B cell (primary cell): ENCODE measurements at regions not wholly inside any gene's neighbourhood (a gene's known extent, or its start where the extent isn't known, plus 50 kb on each side); places are given as distances from the start of the nearest gene placed in this dataset.

Experiments
- ATAC-seq: fragments of 200-7000 bp; cut with Tn5 transposase; one replicate; pipeline ENCODE4 v1.10.0; 2021; ENCODE audit warnings: low read depth, mild to moderate bottlenecking, moderate number of reproducible peaks, moderate library complexity
- CTCF ChIA-PET: fragments of 350-600 bp; sonication (Branson Sonifier 250); formaldehyde crosslinking; loops from one replicate; lab custom pipeline; 2021; ENCODE audit warnings: antibody characterized with exemption, inconsistent platforms; lab: Charles Lee
- POLR2A ChIA-PET: fragments of 350-600 bp; sonication (Branson Sonifier 250); formaldehyde crosslinking; loops from one replicate; lab custom pipeline; 2021; ENCODE audit warnings: antibody characterized with exemption; lab: Charles Lee
- DNase-seq: peaks from one replicate; pipeline ENCODE4 v3.0.0; 2013
- H2AFZ ChIP-seq: 2 replicates; pipeline ENCODE4 v1.6.1; 2012; ENCODE audit warnings: mild to moderate bottlenecking, low read depth, low read length; ENCODE audit not compliant: insufficient read depth, poor library complexity, severe bottlenecking
- H3K27ac ChIP-seq, 2 donors: 1 replicate in 1 of 2; 2 replicates in 1 of 2; pipeline ENCODE4 v1.5.1; 2012 to 2013; ENCODE audit warnings: low read length in 2 of 2, mild to moderate bottlenecking in 2 of 2, moderate library complexity in 1 of 2
- H3K27me3 ChIP-seq, 4 experiments: fragments of 200-600 bp in 1 of 4; sonication (generic) in 1 of 4; replicated peaks in 1 of 4; 1 replicate in 2 of 4; 2 replicates in 2 of 4; pipeline versions ENCODE4 v1.6.1 to v1.7.0; 2013 to 2016; ENCODE audit warnings: low read length in 3 of 4, mild to moderate bottlenecking in 2 of 4, mixed read lengths in 1 of 4, moderate library complexity in 1 of 4; ENCODE audit not compliant: insufficient read depth in 4 of 4, control insufficient read depth in 3 of 4; ENCODE audit errors: control extremely low read depth in 1 of 4
- H3K36me3 ChIP-seq, 2 experiments: replicated peaks in 1 of 2; 1 replicate in 1 of 2; 2 replicates in 1 of 2; pipeline versions ENCODE4 v1.6.1 to v1.7.1; 2013; ENCODE audit warnings: low read length in 1 of 2; ENCODE audit not compliant: insufficient read depth in 2 of 2, control insufficient read depth in 1 of 2; ENCODE audit errors: control extremely low read depth in 1 of 2, extremely low read depth in 1 of 2
- H3K4me1 ChIP-seq, 2 donors: fragments of 200-600 bp in 1 of 2; sonication (generic) in 1 of 2; 1 replicate in 1 of 2; 2 replicates in 1 of 2; pipeline versions ENCODE4 v1.5.1 to v1.6.1; 2013 to 2017; ENCODE audit warnings: low read length in 2 of 2; ENCODE audit not compliant: control insufficient read depth in 2 of 2, insufficient read depth in 2 of 2
- H3K4me2 ChIP-seq: replicated peaks from 2 replicates; pipeline ENCODE3; 2012; ENCODE audit warnings: mild to moderate bottlenecking, low read depth, low read length; ENCODE audit not compliant: poor library complexity, severe bottlenecking
- H3K4me3 ChIP-seq, 5 experiments: fragments of 200-600 bp in 1 of 5; sonication (generic) in 1 of 5; 1 replicate in 3 of 5; 2 replicates in 2 of 5; pipeline versions ENCODE4 v1.5.1 to v1.7.0; 2011 to 2016; ENCODE audit warnings: low read length in 4 of 5, mild to moderate bottlenecking in 4 of 5, low read depth in 2 of 5, control low read depth in 1 of 5, moderate library complexity in 1 of 5; ENCODE audit not compliant: insufficient read depth in 1 of 5; ENCODE audit errors: control extremely low read depth in 1 of 5, extremely low read depth in 1 of 5
- H3K79me2 ChIP-seq: fragments of 200-600 bp; sonication (generic); one replicate; pipeline ENCODE4 v1.6.0; 2016; ENCODE audit warnings: low read length; ENCODE audit not compliant: control insufficient read depth, insufficient read depth
- H3K9ac ChIP-seq: fragments of 200-600 bp; sonication (generic); 2 replicates; pipeline ENCODE4 v1.6.1; 2017; ENCODE audit warnings: mild to moderate bottlenecking, low read length, moderate library complexity
- H3K9me3 ChIP-seq, 3 donors: one replicate each; pipeline versions ENCODE4 v1.6.1 to v1.7.1; 2013; ENCODE audit warnings: low read length in 2 of 3; ENCODE audit not compliant: control insufficient read depth in 2 of 3, insufficient read depth in 1 of 3; ENCODE audit errors: control extremely low read depth in 1 of 3
- H4K20me1 ChIP-seq: 2 replicates; pipeline ENCODE4 v1.6.0; 2012; ENCODE audit warnings: mild to moderate bottlenecking, low read length; ENCODE audit not compliant: insufficient read depth, control insufficient read depth, poor library complexity, severe bottlenecking
- H3K27ac Mint-ChIP-seq: one replicate; pipeline ENCODE4 v1.8.0; 2021; ENCODE audit warnings: mixed read lengths
- H3K27me3 Mint-ChIP-seq: one replicate; pipeline ENCODE4 v1.8.0; 2021; ENCODE audit warnings: mixed read lengths
- H3K4me1 Mint-ChIP-seq: one replicate; pipeline ENCODE4 v1.8.0; 2021; ENCODE audit warnings: mixed read lengths
- H3K4me3 Mint-ChIP-seq: one replicate; pipeline ENCODE4 v1.8.0; 2021; ENCODE audit warnings: mixed read lengths
- H3K9me3 Mint-ChIP-seq: one replicate; pipeline ENCODE4 v1.8.0; 2022; ENCODE audit warnings: mixed read lengths; ENCODE audit not compliant: insufficient read depth
- EZH2 ChIP-seq: IDR thresholded peaks from 2 replicates; pipeline ENCODE4 v1.6.1; 2012; ENCODE audit warnings: borderline replicate concordance, low read depth, mild to moderate bottlenecking, moderate library complexity, low read length; ENCODE audit not compliant: insufficient read depth, poor library complexity, severe bottlenecking
- WGBS: methylation state at CpG from one replicate; pipeline ENCODE4 v1.1.5; 2013; ENCODE audit warnings: missing lambda C conversion rate; ENCODE audit not compliant: insufficient coverage; 5-methylcytosine and 5-hydroxymethylcytosine counted together
- intact Hi-C: fragments of 100-400 bp; cut with micrococcal nuclease; formaldehyde crosslinking; loops from one replicate; pipeline ENCODE4 v1.10.0; 2022
- TF ChIP-seq, protein P1 (sequence below): fragments of 200-600 bp; IDR thresholded peaks from one replicate; pipeline ENCODE4 v1.8.0; 2022; ENCODE audit warnings: antibody characterized with exemption, mild to moderate bottlenecking

DNA sequence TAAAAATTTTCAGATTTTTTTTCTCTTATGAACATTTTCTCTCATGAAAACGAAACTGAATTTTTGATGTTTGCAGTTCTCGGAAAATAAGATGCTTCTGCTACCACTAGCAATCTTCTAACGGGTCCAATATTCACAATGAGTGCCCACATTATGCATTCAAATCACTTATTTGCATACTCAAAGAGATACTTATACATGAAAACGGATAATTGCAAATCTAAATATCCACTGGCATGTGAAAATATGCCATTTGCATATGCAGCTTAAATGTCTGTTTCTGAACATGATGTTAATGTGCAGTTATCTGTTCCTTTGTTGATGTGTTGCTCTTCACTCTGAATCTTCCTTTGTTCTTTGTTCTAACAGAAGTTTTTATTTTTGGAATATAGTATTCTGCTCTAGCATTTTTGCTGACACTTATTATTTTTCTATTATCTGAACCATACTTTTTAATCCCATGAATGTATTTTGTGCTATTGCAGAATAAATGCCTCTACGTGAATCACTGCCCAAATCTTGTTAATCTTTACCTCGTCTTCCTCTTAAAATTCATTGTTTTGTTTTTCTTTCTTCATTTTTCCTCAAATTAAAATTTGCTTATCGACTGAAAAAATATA, 259.4 kb upstream of the BRINP3 start:
- CTCF ChIA-PET = no interaction called here
- no peak overlapping the region for H3K4me3 Mint-ChIP-seq
- H3K9me3 Mint-ChIP-seq = peaks cover 2% of the 10 kb centered on the region
- DNase-seq (no peak), ATAC-seq (no peak)
- no peak overlapping the region for H3K27ac Mint-ChIP-seq
- no peak for TF ChIP-seq EZH2
- TF ChIP-seq, protein P1, sequence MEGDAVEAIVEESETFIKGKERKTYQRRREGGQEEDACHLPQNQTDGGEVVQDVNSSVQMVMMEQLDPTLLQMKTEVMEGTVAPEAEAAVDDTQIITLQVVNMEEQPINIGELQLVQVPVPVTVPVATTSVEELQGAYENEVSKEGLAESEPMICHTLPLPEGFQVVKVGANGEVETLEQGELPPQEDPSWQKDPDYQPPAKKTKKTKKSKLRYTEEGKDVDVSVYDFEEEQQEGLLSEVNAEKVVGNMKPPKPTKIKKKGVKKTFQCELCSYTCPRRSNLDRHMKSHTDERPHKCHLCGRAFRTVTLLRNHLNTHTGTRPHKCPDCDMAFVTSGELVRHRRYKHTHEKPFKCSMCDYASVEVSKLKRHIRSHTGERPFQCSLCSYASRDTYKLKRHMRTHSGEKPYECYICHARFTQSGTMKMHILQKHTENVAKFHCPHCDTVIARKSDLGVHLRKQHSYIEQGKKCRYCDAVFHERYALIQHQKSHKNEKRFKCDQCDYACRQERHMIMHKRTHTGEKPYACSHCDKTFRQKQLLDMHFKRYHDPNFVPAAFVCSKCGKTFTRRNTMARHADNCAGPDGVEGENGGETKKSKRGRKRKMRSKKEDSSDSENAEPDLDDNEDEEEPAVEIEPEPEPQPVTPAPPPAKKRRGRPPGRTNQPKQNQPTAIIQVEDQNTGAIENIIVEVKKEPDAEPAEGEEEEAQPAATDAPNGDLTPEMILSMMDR = no peak
- POLR2A ChIA-PET = no interaction called here
- no peak overlapping the region for H3K9ac ChIP-seq
- no peaks in the 10 kb centered on the region for H3K4me1 ChIP-seq
- no peaks in the 10 kb centered on the region for H3K9me3 ChIP-seq
- no peaks in the 10 kb centered on the region for H3K27me3 Mint-ChIP-seq
- no peak overlapping the region for H3K4me2 ChIP-seq
- H3K4me1 Mint-ChIP-seq = no peaks in the 10 kb centered on the region
- H3K4me3 ChIP-seq = no peak overlapping the region
- 100% methylated on average over 1 of the region's 7 CpGs for WGBS
- H3K27me3 ChIP-seq = no peaks in the 10 kb centered on the region
- no peaks in the 10 kb centered on the region for H3K79me2 ChIP-seq
- no peaks in the 10 kb centered on the region for H3K36me3 ChIP-seq
- H3K27ac ChIP-seq = no peak overlapping the region
- intact Hi-C loops = no loop called here
- H4K20me1 ChIP-seq = no peaks in the 10 kb centered on the region
- no peak overlapping the region for H2AFZ ChIP-seq

DNA sequence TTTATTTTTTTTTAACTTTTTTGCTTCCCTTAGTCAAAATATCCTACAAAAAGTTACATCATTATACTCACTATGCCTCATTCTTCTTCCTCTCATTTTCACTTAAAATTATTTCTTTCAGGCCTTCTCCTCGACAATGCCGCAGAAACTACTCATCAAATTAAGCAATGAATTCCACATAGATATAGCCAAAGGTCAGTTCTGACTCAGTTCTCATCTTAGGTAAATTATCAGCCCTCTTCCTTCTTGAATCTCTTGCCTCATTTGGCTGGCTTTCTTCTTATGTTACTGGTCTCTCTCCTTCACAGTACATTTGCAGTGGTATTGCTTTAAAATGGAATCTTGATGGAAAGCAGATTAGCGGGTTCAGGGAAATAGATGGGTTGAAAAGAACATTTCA, 260.7 kb upstream of the BRINP3 start:
- ATAC-seq (no peak), DNase-seq (no peak)
- Histone ChIP-seq H3K4me3 (no peak overlapping the region), H3K9ac (no peak overlapping the region), H3K79me2 (no peaks in the 10 kb centered on the region), H3K27ac (no peak overlapping the region), H2AFZ (no peak overlapping the region), H3K4me1 (no peaks in the 10 kb centered on the region), H4K20me1 (no peaks in the 10 kb centered on the region), H3K36me3 (no peaks in the 10 kb centered on the region), H3K27me3 (no peaks in the 10 kb centered on the region), H3K9me3 (no peaks in the 10 kb centered on the region), H3K4me2 (no peak overlapping the region)
- intact Hi-C loops = no loop called here
- Mint-ChIP-seq H3K4me1 (no peaks in the 10 kb centered on the region), H3K27ac (no peak overlapping the region), H3K9me3 (peaks cover 2% of the 10 kb centered on the region), H3K27me3 (no peaks in the 10 kb centered on the region), H3K4me3 (no peak overlapping the region)
- TF ChIP-seq, protein P1 = no peak
- TF ChIP-seq EZH2 = no peak
- ChIA-PET CTCF (no interaction called here), POLR2A (no interaction called here)
- 96% methylated on average over 2 of the region's 3 CpGs for WGBS
